ENCODE measurements at regions not wholly inside any gene's neighbourhood (a gene's known extent, or its start where the extent isn't known, plus 50 kb on each side); places are given as distances from the start of the nearest gene placed in this dataset.

- peak; percentile 17 for FAIRE-seq
- H3K4me2 ChIP-seq (ENCODE audit: control insufficient read depth, extremely low read depth, insufficient read depth, low read depth, low read length): no peak overlapping the region
These were observed 184.4 kb downstream of the PLK2 start for GRCh38 chr5:58275516-58275915.

GRCh38 chr5:58274191-58274590 is 185.7 kb downstream of the PLK2 start:
- dilution Hi-C loops (cut with MboI; ENCODE audit: extremely low pct_ligation_motif_present, low sequenced_read_pairs): no loop called here
- DNase-seq (ENCODE audit: low read depth, low spot score) (no peak), FAIRE-seq (peak; percentile 71)
- Histone ChIP-seq H3K27me3 (ENCODE audit: control insufficient read depth, extremely low read depth, insufficient read depth, low read length) (no peaks in the 10 kb centered on the region), H3K9me1 (ENCODE audit: control insufficient read depth, extremely low read depth, insufficient read depth, low read length) (no peaks in the 10 kb centered on the region), H3K4me3 (ENCODE audit: control insufficient read depth in 2 of 3, extremely low read depth in 1 of 3, insufficient read depth in 2 of 3, low read depth in 1 of 3, low read length in 3 of 3) (no peak overlapping the region), H3K36me3 (ENCODE audit: control insufficient read depth in 2 of 2, extremely low read depth in 1 of 2, insufficient read depth in 2 of 2, low read length in 2 of 2) (no peaks in the 10 kb centered on the region), H3K4me1 (ENCODE audit: control insufficient read depth, extremely low read depth, insufficient read depth, low read length) (peaks cover 8% of the 10 kb centered on the region), H3K9me3 (ENCODE audit: control insufficient read depth, low read depth, low read length) (no peaks in the 10 kb centered on the region), H3K27ac (ENCODE audit: control insufficient read depth, insufficient read depth, low read length) (peak overlapping the region; percentile 55), H3K9ac (ENCODE audit: control insufficient read depth, extremely low read depth, insufficient read depth, low read length) (no peak overlapping the region), H2AFZ (ENCODE audit: control insufficient read depth, low read length) (no peak overlapping the region), H4K20me1 (ENCODE audit: control insufficient read depth, extremely low read depth, insufficient read depth, low read length) (no peaks in the 10 kb centered on the region), H3K79me2 (ENCODE audit: control insufficient read depth, insufficient read depth, low read length) (no peaks in the 10 kb centered on the region), H3K4me2 (ENCODE audit: control insufficient read depth, extremely low read depth, insufficient read depth, low read depth, low read length) (no peak overlapping the region)
- TF ChIP-seq CTCF (optimal IDR thresholded peaks at IDR 0.05 in 1 of 3, IDR thresholded peaks at IDR 0.05 in 1 of 3, conservative IDR thresholded peaks at IDR 0.05 in 1 of 3; ENCODE audit: extremely low read depth in 1 of 3, insufficient read depth in 2 of 3, low read length in 3 of 3) (no peak), EZH2 (IDR thresholded peaks at IDR 0.05; ENCODE audit: low read length) (no peak)

More at GRCh38 chr5:58275516-58275915, 184.4 kb downstream of the PLK2 start:
- Histone ChIP-seq H4K20me1 (ENCODE audit: control insufficient read depth, extremely low read depth, insufficient read depth, low read length) (no peaks in the 10 kb centered on the region), H3K4me3 (ENCODE audit: control insufficient read depth in 2 of 3, extremely low read depth in 1 of 3, insufficient read depth in 2 of 3, low read depth in 1 of 3, low read length in 3 of 3) (no peak overlapping the region), H3K4me1 (ENCODE audit: control insufficient read depth, extremely low read depth, insufficient read depth, low read length) (peaks cover 13% of the 10 kb centered on the region), H3K9me1 (ENCODE audit: control insufficient read depth, extremely low read depth, insufficient read depth, low read length) (no peaks in the 10 kb centered on the region), H3K9me3 (ENCODE audit: control insufficient read depth, low read depth, low read length) (no peaks in the 10 kb centered on the region), H3K36me3 (ENCODE audit: control insufficient read depth in 2 of 2, extremely low read depth in 1 of 2, insufficient read depth in 2 of 2, low read length in 2 of 2) (no peaks in the 10 kb centered on the region), H3K79me2 (ENCODE audit: control insufficient read depth, insufficient read depth, low read length) (no peaks in the 10 kb centered on the region), H3K27me3 (ENCODE audit: control insufficient read depth, extremely low read depth, insufficient read depth, low read length) (no peaks in the 10 kb centered on the region), H3K9ac (ENCODE audit: control insufficient read depth, extremely low read depth, insufficient read depth, low read length) (no peak overlapping the region), H2AFZ (ENCODE audit: control insufficient read depth, low read length) (no peak overlapping the region), H3K27ac (ENCODE audit: control insufficient read depth, insufficient read depth, low read length) (no peak overlapping the region)
- no peak for TF ChIP-seq EZH2 (IDR thresholded peaks at IDR 0.05; ENCODE audit: low read length)
- no peak for TF ChIP-seq CTCF (optimal IDR thresholded peaks at IDR 0.05 in 1 of 3, IDR thresholded peaks at IDR 0.05 in 1 of 3, conservative IDR thresholded peaks at IDR 0.05 in 1 of 3; ENCODE audit: extremely low read depth in 1 of 3, insufficient read depth in 2 of 3, low read length in 3 of 3)
- no peak for DNase-seq (ENCODE audit: low read depth, low spot score)
- dilution Hi-C loops (cut with MboI; ENCODE audit: extremely low pct_ligation_motif_present, low sequenced_read_pairs): no loop called here
